ENCODE measurements at regions not wholly inside any gene's neighbourhood (a gene's known extent, or its start where the extent isn't known, plus 50 kb on each side); places are given as distances from the start of the nearest gene placed in this dataset.
"Not testable (repeated sequence)": the region's sequence is repeated elsewhere in the genome, so short reads cannot be mapped to it uniquely, and the experiment has no call there.

GRCh38 chr2:176574484-176575236 is 305.4 kb downstream of the MTX2 start:
- no peak for DNase-seq

GRCh38 chr2:176575237-176575744 is 306.0 kb downstream of the MTX2 start:
- no peak for DNase-seq

- DNase-seq, result no peak
Observed at GRCh38 chr2:176577054-176577453, 307.8 kb downstream of the MTX2 start.

- DNase-seq, result not testable (repeated sequence)
Observed at GRCh38 chr2:176578292-176578691, 309.1 kb downstream of the MTX2 start.

GRCh38 chr2:176579608-176580007 is 310.4 kb downstream of the MTX2 start:
- DNase-seq, result no peak

- DNase-seq, result no peak
Observed at GRCh38 chr2:176581557-176582165, 312.4 kb downstream of the MTX2 start.

- no peak for DNase-seq
Observed at GRCh38 chr2:176582176-176582575, 312.9 kb downstream of the MTX2 start.

GRCh38 chr2:176582990-176583481 is 313.8 kb downstream of the MTX2 start:
- peak; percentile 59 for DNase-seq

- DNase-seq, result no peak
Observed at GRCh38 chr2:176583607-176584006, 314.4 kb downstream of the MTX2 start.

GRCh38 chr2:176584333-176584732 is 315.1 kb downstream of the MTX2 start:
- DNase-seq, result no peak

- no peak for DNase-seq
Observed at GRCh38 chr2:176585291-176585690, 316.0 kb downstream of the MTX2 start.

GRCh38 chr2:176585791-176586190 is 316.5 kb downstream of the MTX2 start:
- no peak for DNase-seq

GRCh38 chr2:176589287-176589686 is 320.0 kb downstream of the MTX2 start:
- no peak for DNase-seq

- no peak for DNase-seq
Observed at GRCh38 chr2:176589825-176590440, 320.7 kb downstream of the MTX2 start.

- DNase-seq, result no peak
Observed at GRCh38 chr2:176592216-176592615, 323.0 kb downstream of the MTX2 start.

- DNase-seq, result no peak
Observed at GRCh38 chr2:176595986-176596385, 326.7 kb downstream of the MTX2 start.

- no peak for DNase-seq
Observed at GRCh38 chr2:176597916-176598315, 328.7 kb downstream of the MTX2 start.

GRCh38 chr2:176598351-176598750 is 329.1 kb downstream of the MTX2 start:
- DNase-seq, result no peak

GRCh38 chr2:176599796-176600485 is 330.7 kb downstream of the MTX2 start:
- no peak for DNase-seq

GRCh38 chr2:176601066-176601465 is 331.8 kb downstream of the MTX2 start:
- no peak for DNase-seq

- no peak for DNase-seq
Observed at GRCh38 chr2:176612036-176612435, 342.8 kb downstream of the MTX2 start.

GRCh38 chr2:176612736-176613135 is 343.5 kb downstream of the MTX2 start:
- DNase-seq, result peak; percentile 56

- peak; percentile 24 for DNase-seq
Observed at GRCh38 chr2:176613323-176613987, 344.2 kb downstream of the MTX2 start.

All from DMS79 treated with DMSO at 0.1 percent for 48 hours (cell line).